Astrocyte (in vitro differentiated cells and primary cell): ENCODE measurements at regions not wholly inside any gene's neighbourhood (a gene's known extent, or its start where the extent isn't known, plus 50 kb on each side); places are given as distances from the start of the nearest gene placed in this dataset.
A peak's percentile ranks its signal among the peaks of the same experiment; 100 is the strongest.

Source experiments
- DNase-seq: peaks from one replicate; pipeline ENCODE4 v3.0.0-alpha.2; 2010; ENCODE audit warnings: low read depth
- FAIRE-seq: peaks from 2 replicates; lab custom pipeline; 2011; peaks lifted over from hg19 to GRCh38; lab: Jason Lieb, UNC
- H2AFZ ChIP-seq: 2 replicates; pipeline ENCODE4 v1.6.0; 2012; ENCODE audit warnings: low read depth, low read length, inconsistent platforms
- H3K27ac ChIP-seq: 2 replicates; pipeline ENCODE4 v1.5.1; 2011; ENCODE audit warnings: low read depth, low read length, inconsistent platforms
- H3K27me3 ChIP-seq: 2 replicates; pipeline ENCODE4 v1.6.0; 2011; ENCODE audit warnings: low read length, inconsistent platforms; ENCODE audit not compliant: insufficient read depth
- H3K36me3 ChIP-seq: 2 replicates; pipeline ENCODE4 v1.5.1; 2011; ENCODE audit warnings: low read length, inconsistent platforms; ENCODE audit not compliant: insufficient read depth
- H3K4me1 ChIP-seq: 2 replicates; pipeline ENCODE4 v1.5.1; 2011; ENCODE audit warnings: low read length, inconsistent platforms; ENCODE audit not compliant: insufficient read depth
- H3K4me2 ChIP-seq: 2 replicates; pipeline ENCODE4 v1.6.0; 2012; ENCODE audit warnings: low read length, inconsistent platforms
- H3K4me3 ChIP-seq: 2 replicates; pipeline ENCODE4 v1.5.1; 2011; ENCODE audit warnings: low read depth, mild to moderate bottlenecking, low read length, inconsistent platforms; ENCODE audit not compliant: insufficient read depth
- H3K79me2 ChIP-seq: 2 replicates; pipeline ENCODE4 v1.6.0; 2012; ENCODE audit warnings: mild to moderate bottlenecking, low read length, inconsistent platforms; ENCODE audit not compliant: insufficient read depth
- H3K9ac ChIP-seq: 2 replicates; pipeline ENCODE4 v1.6.0; 2012; ENCODE audit warnings: mild to moderate bottlenecking, low read length, inconsistent platforms
- H3K9me3 ChIP-seq: 2 replicates; pipeline ENCODE4 v1.5.1; 2012; ENCODE audit warnings: low read depth, mild to moderate bottlenecking, low read length, inconsistent platforms; ENCODE audit not compliant: insufficient read depth
- H4K20me1 ChIP-seq: 2 replicates; pipeline ENCODE4 v1.6.0; 2012; ENCODE audit warnings: low read length, inconsistent platforms; ENCODE audit not compliant: insufficient read depth
- H3K27ac Mint-ChIP-seq: one replicate; pipeline ENCODE4 v1.8.0; 2021; ENCODE audit warnings: mild to moderate bottlenecking, mixed read lengths; ENCODE audit not compliant: unreplicated experiment
- H3K27me3 Mint-ChIP-seq: one replicate; pipeline ENCODE4 v1.8.0; 2021; ENCODE audit warnings: low read depth, mixed read lengths; ENCODE audit not compliant: unreplicated experiment
- H3K36me3 Mint-ChIP-seq: one replicate; pipeline ENCODE4 v1.8.0; 2021; ENCODE audit warnings: low read depth, mixed read lengths; ENCODE audit not compliant: unreplicated experiment
- H3K4me1 Mint-ChIP-seq: one replicate; pipeline ENCODE4 v1.8.0; 2021; ENCODE audit warnings: low read depth, mixed read lengths; ENCODE audit not compliant: unreplicated experiment
- H3K4me3 Mint-ChIP-seq: one replicate; pipeline ENCODE4 v1.8.0; 2021; ENCODE audit warnings: mild to moderate bottlenecking, moderate library complexity, mixed read lengths; ENCODE audit not compliant: unreplicated experiment
- H3K9me3 Mint-ChIP-seq: one replicate; pipeline ENCODE4 v1.8.0; 2021; ENCODE audit warnings: mild to moderate bottlenecking, mixed read lengths; ENCODE audit not compliant: unreplicated experiment
- EZH2 ChIP-seq: IDR thresholded peaks from 2 replicates; pipeline ENCODE4 v1.6.1; 2012; ENCODE audit warnings: mild to moderate bottlenecking, low read length, inconsistent platforms; ENCODE audit not compliant: insufficient read depth
- TF ChIP-seq, protein P1 (sequence below): IDR thresholded peaks from 2 replicates; pipeline ENCODE4 v1.5.1; 2011; ENCODE audit warnings: low read depth, mild to moderate bottlenecking, inconsistent platforms, low read length, moderate library complexity; ENCODE audit not compliant: insufficient read depth

DNA sequence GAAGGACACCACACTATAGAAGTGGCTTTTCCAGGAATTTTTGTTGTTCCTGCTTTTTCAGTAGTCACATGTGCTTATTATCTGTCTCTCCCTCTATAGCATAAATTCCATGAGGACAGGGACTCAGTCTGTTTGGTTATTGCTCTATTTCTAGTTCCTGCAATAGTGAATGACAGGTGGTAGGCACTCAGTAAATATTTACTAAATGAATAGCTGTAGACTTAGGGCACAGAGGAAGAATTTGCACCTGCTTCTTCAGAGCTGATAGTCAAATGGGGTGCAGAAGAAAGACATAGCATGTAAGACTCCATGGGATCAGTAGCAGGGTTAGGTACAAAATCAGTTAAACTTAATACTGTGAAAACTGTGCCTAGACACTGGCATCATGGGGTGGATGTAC is 580.2 kb downstream of the CCDC171 start:
- Mint-ChIP-seq H3K27me3 (no peaks in the 10 kb centered on the region), H3K4me1 (peaks cover 32% of the 10 kb centered on the region), H3K27ac (no peak overlapping the region), H3K4me3 (no peak overlapping the region), H3K9me3 (peaks cover 5% of the 10 kb centered on the region), H3K36me3 (peaks cover 3% of the 10 kb centered on the region)
- Histone ChIP-seq H3K79me2 (no peaks in the 10 kb centered on the region), H3K27ac (no peak overlapping the region), H3K9ac (no peak overlapping the region), H3K36me3 (no peaks in the 10 kb centered on the region), H3K27me3 (no peaks in the 10 kb centered on the region), H3K9me3 (no peaks in the 10 kb centered on the region), H2AFZ (no peak overlapping the region), H3K4me3 (no peak overlapping the region), H3K4me2 (no peak overlapping the region), H3K4me1 (peaks cover 42% of the 10 kb centered on the region), H4K20me1 (no peaks in the 10 kb centered on the region)
- DNase-seq (no peak), FAIRE-seq (no peak)
- TF ChIP-seq EZH2: no peak

DNA sequence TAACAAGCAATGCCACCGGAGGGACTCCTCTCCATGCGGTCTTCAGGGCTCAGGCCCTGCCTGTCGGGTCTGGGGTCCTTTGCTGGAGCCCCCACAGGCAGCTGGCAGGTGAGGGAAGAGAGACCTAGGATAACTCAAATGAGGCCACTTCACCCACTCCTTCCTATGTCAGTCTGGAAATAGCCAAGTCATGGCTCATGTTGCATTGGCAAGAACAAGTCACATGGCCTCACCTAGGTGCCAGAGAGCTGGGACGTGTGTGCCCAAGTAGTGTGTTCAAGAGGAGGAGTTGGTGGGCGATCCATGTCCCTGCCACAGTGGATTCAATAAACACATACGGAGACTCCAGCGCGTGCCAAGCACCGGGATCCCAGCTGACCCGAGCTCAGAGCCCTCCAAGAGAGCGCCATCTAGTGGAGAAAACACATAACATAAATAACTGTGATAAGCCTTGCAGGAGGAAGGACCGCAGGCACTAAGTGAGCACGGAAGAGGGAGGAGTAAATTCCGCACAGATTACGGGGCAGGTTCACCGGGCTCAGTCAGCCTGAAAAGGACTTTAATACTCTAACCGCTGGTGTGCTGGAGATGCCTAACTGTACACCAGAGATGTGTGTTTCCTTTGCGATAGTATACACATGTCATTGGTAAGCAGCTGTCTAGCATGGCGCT is 580.8 kb downstream of the CCDC171 start:
- no peaks in the 10 kb centered on the region for H3K27me3 ChIP-seq
- H4K20me1 ChIP-seq: no peaks in the 10 kb centered on the region
- H3K79me2 ChIP-seq: no peaks in the 10 kb centered on the region
- no peak overlapping the region for H3K9ac ChIP-seq
- peaks cover 48% of the 10 kb centered on the region for H3K4me1 ChIP-seq
- H3K4me3 Mint-ChIP-seq: no peak overlapping the region
- H3K4me1 Mint-ChIP-seq: peaks cover 39% of the 10 kb centered on the region
- no peaks in the 10 kb centered on the region for H3K36me3 ChIP-seq
- no peak overlapping the region for H2AFZ ChIP-seq
- FAIRE-seq: peak; percentile 37
- H3K36me3 Mint-ChIP-seq: peaks cover 3% of the 10 kb centered on the region
- H3K27me3 Mint-ChIP-seq: no peaks in the 10 kb centered on the region
- H3K27ac ChIP-seq: peak overlapping the region; percentile 58
- peak; percentile 86 for DNase-seq
- no peak for TF ChIP-seq EZH2
- TF ChIP-seq, protein P1, sequence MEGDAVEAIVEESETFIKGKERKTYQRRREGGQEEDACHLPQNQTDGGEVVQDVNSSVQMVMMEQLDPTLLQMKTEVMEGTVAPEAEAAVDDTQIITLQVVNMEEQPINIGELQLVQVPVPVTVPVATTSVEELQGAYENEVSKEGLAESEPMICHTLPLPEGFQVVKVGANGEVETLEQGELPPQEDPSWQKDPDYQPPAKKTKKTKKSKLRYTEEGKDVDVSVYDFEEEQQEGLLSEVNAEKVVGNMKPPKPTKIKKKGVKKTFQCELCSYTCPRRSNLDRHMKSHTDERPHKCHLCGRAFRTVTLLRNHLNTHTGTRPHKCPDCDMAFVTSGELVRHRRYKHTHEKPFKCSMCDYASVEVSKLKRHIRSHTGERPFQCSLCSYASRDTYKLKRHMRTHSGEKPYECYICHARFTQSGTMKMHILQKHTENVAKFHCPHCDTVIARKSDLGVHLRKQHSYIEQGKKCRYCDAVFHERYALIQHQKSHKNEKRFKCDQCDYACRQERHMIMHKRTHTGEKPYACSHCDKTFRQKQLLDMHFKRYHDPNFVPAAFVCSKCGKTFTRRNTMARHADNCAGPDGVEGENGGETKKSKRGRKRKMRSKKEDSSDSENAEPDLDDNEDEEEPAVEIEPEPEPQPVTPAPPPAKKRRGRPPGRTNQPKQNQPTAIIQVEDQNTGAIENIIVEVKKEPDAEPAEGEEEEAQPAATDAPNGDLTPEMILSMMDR: peak; percentile 69
- H3K27ac Mint-ChIP-seq: no peak overlapping the region
- H3K9me3 ChIP-seq: no peaks in the 10 kb centered on the region
- peak overlapping the region; percentile 39 for H3K4me2 ChIP-seq
- H3K4me3 ChIP-seq: no peak overlapping the region
- peaks cover 2% of the 10 kb centered on the region for H3K9me3 Mint-ChIP-seq

DNA sequence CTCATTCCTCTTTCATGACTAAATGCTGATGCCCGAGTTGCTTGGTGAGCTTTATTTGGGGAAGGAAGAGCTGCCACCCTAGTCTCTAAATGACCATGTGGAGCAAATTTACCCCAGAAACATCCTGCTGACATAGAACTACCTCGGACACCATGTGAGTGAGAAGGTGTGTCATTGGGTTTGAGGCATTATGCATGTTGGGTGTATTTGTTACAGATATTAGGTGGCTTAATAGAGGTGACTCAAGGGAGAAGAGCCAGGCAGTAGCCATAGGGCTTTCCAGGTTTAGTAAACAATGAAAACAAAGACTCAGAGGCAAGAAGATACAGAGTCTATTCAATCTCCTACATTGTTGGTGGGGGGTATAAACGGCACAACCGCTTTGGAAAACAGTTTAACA is 581.5 kb downstream of the CCDC171 start:
- Mint-ChIP-seq H3K27ac (no peak overlapping the region), H3K9me3 (no peaks in the 10 kb centered on the region), H3K27me3 (no peaks in the 10 kb centered on the region), H3K4me3 (no peak overlapping the region), H3K4me1 (peaks cover 46% of the 10 kb centered on the region), H3K36me3 (no peaks in the 10 kb centered on the region)
- H3K36me3 ChIP-seq: no peaks in the 10 kb centered on the region
- no peaks in the 10 kb centered on the region for H3K27me3 ChIP-seq
- no peak overlapping the region for H2AFZ ChIP-seq
- H3K9ac ChIP-seq: no peak overlapping the region
- TF ChIP-seq EZH2: no peak
- TF ChIP-seq, protein P1: no peak
- H3K27ac ChIP-seq: peak overlapping the region; percentile 58
- H4K20me1 ChIP-seq: no peaks in the 10 kb centered on the region
- no peaks in the 10 kb centered on the region for H3K9me3 ChIP-seq
- H3K4me3 ChIP-seq: no peak overlapping the region
- no peaks in the 10 kb centered on the region for H3K79me2 ChIP-seq
- FAIRE-seq (peak; percentile 23), DNase-seq (no peak)
- H3K4me2 ChIP-seq: peak overlapping the region; percentile 39
- peaks cover 55% of the 10 kb centered on the region for H3K4me1 ChIP-seq
